ENCODE measurements at regions not wholly inside any gene's neighbourhood (a gene's known extent, or its start where the extent isn't known, plus 50 kb on each side); places are given as distances from the start of the nearest gene placed in this dataset.

DNA sequence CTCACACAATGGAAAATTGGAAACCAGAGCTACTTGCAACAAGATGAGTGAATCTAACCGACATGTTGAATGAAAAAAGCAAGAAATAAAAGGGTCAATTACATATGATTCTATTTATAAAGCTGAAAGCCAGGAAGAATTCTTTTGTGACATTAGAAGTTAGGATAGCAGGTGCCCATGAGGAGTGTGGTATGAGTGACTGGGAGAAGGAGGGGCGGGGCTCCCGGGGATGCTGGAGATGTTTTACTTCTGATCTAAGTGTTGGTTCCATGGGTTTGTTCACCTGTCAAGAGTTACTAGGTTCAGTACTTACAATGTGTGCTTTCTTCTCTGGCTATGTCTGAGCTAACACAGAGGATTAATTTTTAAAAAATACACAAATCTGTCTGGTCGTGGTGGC, 60.8 kb downstream of the NSMCE3 start:
- no peak for DNase-seq (ENCODE audit: low read depth)

DNA sequence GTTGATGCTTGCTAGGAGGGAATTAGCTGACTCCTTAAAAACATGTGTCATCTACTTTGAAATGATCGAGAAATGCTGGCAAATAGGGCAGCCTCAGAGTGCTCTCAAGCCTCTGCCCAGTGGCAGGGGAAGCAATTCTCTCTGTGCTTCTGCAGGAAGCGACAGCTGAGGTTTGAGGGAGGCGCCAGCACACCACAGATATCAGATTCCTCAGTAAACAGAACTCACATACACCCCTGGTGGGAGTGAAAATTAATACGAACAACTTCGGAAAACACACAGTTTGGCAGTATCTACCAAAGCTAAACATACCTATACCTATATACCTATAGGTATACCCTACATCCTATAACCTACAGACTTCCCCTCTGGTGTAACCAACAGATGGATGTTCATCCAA, 61.3 kb downstream of the NSMCE3 start:
- no peak for DNase-seq (ENCODE audit: low read depth)

DNA sequence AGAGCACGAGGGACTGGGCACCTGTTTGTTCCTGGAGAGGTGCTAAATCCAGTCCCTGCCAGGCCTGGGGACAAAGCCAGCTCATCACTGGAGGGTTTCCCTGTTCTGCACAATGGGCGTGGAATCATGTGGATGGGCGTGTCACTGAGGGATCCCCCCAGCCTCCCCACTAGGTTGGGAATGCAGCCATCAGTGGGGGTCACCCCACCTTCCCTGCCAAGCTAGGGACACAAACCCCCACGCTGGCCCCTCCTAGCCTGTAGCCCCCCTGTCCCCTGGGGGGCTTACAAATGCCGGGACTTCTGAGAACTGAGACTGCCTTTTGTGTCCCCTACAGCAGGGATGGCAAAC, 61.9 kb downstream of the NSMCE3 start:
- no peak for DNase-seq (ENCODE audit: low read depth)

DNA sequence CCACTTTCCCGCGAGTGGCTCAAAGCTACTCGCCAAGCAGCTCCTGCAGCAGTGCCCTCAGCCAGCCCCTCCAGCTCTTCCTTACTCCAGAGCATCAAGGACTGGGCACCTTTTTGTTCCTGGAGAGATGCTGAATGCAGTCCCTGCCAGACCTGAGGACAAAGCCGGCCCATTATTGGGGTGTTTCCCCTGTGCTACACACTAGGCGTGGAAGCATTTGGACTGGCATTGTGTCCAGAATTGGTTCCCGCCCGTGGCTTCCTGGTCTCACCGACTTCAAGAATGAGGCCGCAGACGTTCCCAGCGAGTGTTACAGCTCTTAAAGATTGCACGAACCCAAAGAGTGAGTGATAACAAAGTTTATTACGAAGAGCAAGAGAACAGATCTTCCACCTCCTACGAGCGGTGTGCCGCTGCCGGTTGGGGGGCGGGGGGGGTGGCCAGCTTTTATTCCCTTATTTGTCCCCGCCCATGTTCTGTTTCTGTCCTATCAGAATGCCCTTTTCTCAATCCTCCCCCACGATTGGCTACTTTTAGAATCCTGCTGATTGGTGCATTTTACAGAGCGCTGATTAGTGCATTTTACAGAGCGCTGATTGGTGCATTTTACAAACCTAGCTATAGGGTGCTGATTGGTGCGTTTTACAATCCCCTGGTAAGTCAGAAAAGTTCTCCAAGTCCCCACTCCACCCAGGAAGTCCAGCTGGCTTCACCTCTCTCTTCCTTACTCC, 62.4 kb downstream of the NSMCE3 start:
- no peak for DNase-seq (ENCODE audit: low read depth)

DNA sequence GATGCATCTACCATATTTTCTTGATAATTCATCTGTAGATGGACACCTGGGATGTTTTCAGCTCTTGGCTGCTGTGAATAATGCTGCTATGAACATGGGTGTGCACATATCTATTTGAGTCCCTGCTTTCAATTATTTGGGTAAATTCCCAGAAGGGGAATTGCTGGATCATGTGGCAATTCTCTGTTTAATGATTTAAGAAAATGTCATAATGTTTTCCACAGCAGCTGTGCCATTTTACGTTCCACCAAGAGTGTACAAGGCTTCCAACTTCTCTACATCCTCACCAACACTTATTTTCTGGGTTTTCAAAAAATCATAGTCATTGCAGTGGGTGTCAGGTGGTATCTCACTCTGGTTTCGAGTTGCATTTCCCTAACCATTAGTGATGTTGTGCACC, 64.4 kb downstream of the NSMCE3 start:
- DNase-seq (ENCODE audit: low read depth), result no peak

DNA sequence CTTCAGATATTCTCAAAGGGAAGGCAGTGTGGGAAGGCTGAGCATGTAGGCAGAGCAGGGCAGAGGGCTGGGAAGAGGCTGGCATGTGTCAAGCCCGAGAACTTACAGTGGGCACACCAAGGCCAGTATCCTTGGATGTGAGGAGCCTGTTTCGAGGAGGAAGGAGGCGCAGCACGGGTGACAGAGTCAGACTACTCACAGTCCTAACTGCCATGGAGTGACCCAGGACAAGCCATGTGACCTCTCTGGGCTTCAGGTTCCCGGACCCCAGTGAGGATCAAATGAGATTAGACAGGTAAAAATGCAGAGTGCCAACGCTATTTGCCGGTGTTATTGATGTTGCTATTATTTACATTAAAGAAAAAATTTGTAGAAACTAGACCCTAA, 65.3 kb downstream of the NSMCE3 start:
- DNase-seq (ENCODE audit: low read depth), result no peak

DNA sequence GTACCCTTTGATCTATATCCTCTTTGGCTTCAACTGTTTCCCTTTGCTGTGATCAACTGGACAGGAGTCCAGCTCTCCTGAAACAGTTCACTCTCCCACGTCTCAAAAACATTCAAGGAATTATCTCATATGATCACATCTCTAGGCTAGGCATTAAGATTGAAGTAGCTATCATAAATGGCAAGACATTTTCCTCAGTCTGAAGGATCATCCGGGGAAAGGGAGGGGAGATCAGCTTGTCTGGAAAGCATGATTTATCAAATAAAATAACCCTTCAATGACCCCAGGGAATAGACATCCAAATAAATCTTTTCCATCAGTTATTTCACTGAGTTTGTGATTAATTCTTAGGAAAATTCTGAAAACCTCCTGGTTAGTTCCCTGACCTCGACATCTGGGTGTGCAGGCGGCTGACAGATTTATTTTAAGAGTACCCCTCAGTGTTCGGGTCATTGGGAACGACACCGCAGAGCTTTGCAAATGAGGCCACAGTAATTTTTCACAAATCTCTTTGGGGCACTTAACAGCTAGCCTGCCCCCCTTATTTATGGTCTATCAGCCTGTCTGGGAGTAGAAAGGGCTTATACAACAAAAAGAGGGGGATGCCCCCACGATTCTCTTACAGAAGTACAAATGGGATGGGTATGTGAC, 65.8 kb downstream of the NSMCE3 start:
- DNase-seq (ENCODE audit: low read depth), result no peak

DNA sequence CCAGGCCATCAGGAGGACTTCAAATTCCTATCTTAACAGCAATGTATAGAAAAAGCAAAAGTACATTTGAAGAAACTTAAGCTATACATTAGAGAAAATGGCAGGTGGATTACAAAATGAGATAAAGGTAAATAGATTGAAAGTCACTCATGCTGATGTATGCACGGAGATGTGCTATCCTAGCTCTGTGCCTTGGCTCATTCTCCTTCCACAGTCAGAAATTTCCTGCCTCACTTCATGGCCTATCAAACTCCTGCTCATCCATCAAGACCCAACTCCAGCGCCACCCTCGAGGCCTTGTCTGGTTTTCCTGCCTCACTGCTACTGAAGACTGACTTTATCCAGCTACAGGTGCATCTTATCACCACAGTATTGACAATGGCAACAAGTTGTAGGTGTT, 72.9 kb downstream of the NSMCE3 start:
- no peak for DNase-seq (ENCODE audit: low read depth)

DNA sequence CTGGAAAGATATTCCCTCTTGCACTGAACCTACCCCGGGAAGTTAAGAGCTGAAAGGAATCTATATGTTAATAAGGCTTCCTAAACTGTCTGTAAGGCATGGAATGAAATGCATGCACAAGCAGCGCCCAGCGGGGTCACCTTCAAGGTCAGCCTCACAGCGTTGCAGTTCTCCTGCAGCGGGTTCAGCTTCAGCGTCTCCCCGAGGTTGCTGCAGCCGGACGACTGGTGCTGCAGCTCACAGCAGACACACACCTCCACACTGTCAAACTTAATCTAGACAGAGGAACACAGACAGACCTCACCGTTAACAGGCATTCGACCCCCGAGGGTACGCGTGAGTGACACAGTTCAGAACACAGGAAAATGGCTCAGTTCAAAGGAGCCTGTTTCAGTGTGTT, 73.3 kb downstream of the NSMCE3 start:
- DNase-seq (ENCODE audit: low read depth), result no peak

DNA sequence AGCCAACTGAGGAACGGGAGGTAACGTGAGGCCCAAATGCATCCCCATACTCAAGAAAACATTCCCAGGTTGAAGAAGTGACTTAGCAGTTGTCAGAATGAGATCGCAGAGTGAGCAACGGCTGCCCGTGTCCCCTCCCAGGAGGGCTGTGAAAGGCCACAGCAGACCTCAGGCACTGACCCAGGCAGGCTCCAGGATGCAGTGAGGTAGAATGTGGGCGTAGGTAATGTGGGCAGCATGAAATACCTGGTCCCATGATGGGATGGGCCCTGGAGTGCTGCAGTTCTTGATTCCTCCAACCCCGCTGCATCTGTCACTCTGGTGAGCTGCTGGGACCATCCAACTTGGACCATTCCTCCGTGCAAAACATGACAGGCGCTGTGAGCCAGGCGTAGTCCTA, 74.8 kb downstream of the NSMCE3 start:
- no peak for DNase-seq (ENCODE audit: low read depth)

DNA sequence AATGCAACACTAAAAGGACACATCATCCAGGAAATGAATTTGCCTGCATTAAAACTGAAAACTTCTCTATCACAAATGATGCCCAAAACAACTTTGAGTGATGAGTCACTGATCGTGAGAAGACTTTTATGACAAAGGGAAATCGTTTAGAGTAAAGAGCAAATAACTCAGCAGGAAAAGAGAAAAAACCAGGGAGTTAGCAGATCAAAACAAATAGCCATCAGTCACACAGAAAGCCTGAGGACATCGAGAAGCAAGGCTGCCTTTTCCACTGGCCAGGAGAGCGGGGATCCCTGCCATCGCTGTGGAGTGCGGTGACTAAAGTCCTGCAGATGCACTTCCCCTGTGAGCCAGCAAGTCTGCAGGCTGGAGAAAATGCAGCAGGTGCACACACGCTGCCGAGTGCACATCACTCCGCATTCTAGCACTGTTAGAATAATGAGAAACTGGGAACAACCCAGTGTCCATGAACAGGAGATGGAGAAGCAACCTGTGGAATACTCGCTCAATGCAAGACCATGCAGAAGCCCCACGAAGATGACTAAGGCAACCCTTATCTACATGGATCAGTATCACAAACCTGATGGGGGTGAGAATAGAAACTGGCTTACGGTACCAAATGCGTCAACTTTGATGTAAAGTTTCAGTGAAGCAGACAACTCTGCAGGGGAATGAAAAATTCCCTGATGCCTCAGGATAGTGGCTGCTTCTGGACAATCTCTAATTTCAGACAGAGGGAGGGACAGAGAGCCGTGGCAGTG, 86.4 kb downstream of the NSMCE3 start:
- DNase-seq (ENCODE audit: low read depth), result peak; percentile 5

DNA sequence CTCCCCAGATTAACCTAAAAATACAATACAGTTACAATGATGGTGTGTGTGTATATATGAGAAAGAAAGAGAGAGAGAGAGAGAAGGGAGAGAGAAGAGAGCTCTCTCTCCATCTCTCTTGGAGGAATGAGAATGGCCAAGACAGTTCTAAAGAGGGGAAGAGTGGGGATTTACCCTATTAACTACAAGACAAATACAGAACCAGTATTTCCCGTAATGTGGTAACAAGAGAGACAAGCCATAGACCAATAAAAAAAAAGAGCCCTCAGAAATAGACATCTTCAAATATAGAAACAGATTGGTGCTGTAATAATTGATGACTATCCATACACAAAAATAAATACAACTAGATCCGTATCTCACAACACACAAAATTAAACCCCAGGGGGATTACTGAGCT, 87.0 kb downstream of the NSMCE3 start:
- no peak for DNase-seq (ENCODE audit: low read depth)

DNA sequence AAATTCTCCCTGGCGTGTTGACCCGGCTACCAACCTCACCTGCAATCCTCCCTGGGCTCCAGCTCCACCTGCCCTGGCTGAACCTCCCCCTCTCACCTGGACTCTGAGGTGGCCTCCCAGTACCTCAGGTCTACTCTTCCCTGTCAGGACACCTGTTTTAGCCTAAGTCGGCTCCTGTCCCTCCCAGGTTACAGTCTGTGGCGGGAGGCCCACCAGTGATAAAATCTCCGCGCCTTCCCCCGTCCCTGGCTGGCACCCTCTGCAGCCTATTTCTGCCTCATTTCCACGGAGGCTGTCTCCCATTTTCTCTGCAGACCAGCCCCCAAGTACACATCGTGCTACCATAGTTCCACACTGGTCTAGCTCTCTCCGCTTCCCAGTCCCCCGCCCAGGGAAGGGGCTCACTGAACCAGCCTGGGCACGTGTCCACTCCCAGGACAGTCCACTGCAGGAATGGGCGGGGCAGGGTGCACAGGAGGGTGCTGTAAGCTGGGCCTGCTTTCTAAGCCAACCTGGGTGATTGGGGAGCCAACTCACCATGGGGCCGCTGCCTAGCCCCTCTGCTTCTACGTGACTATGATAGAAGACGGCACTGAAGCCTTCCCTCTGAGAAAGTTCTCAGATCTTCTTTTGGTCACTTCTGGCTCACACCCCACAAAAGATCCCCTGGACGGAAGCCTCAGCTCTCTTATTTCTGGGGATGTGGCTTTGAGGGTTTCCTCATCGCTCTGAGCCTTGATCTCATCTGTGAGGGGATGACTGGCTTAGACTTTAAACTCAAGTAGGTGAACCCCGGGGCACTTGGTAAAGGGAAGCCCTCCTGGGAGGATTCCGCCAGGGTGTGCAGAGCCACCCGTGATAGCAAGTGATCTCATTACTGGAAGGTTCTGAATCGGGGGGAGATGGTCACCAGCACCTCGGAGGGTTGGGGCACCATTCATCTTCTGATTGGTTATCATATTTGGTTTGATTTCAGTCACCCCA, 96.6 kb downstream of the NSMCE3 start:
- no peak for DNase-seq (ENCODE audit: low read depth)

DNA sequence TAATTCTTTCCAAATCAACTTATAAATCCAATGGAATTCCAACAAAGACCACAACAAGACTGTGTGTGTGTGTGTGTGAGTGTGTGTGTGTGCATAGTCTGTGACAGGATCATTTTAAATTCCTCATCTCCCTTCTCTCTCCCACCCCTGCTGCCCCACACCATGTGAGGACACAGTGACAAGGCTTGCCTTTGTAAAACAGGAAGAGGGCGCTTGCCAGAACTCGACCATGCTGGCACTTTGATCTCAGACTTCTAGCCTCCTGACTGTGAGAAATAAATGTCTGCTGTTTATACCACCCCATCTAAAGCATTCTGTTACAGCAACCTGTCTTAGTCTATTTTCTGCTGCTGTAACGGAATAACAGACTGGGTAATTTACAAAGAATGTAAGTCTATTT, 99.1 kb downstream of the NSMCE3 start:
- no peak for DNase-seq (ENCODE audit: low read depth)
